Calu3 (cell line): ENCODE measurements at regions not wholly inside any gene's neighbourhood (a gene's known extent, or its start where the extent isn't known, plus 50 kb on each side); places are given as distances from the start of the nearest gene placed in this dataset.

Experiments used
- BruUV-seq: library from RNA; stranded (reverse); fragments of 400-500 nt; replicated peaks from 2 replicates; lab custom pipeline; 2021; lab: Mats Ljungman, UMichigan
- CTCF ChIA-PET: fragments of 300-600 bp; sonication (Branson Sonifier 250); formaldehyde crosslinking; loops from one replicate; lab custom pipeline; 2022; ENCODE audit warnings: antibody characterized with exemption; lab: Charles Lee
- DNase-seq: peaks from one replicate; pipeline ENCODE4 v3.0.0; 2022
- H3K27ac Mint-ChIP-seq: one replicate; pipeline ENCODE4 v1.8.0; 2022; ENCODE audit warnings: mixed read lengths; ENCODE audit not compliant: unreplicated experiment
- H3K27me3 Mint-ChIP-seq: one replicate; pipeline ENCODE4 v1.8.0; 2022; ENCODE audit warnings: mixed read lengths; ENCODE audit not compliant: unreplicated experiment
- H3K36me3 Mint-ChIP-seq: one replicate; pipeline ENCODE4 v1.8.0; 2022; ENCODE audit warnings: mild to moderate bottlenecking, moderate library complexity, mixed read lengths; ENCODE audit not compliant: insufficient read depth, unreplicated experiment
- H3K4me1 Mint-ChIP-seq: one replicate; pipeline ENCODE4 v1.8.0; 2022; ENCODE audit warnings: mild to moderate bottlenecking, low read depth, mixed read lengths; ENCODE audit not compliant: unreplicated experiment
- H3K4me3 Mint-ChIP-seq: one replicate; pipeline ENCODE4 v1.8.0; 2022; ENCODE audit warnings: mild to moderate bottlenecking, low read depth, moderate library complexity, mixed read lengths; ENCODE audit not compliant: unreplicated experiment
- H3K9me3 Mint-ChIP-seq: one replicate; pipeline ENCODE4 v1.8.0; 2022; ENCODE audit warnings: low read depth, mixed read lengths; ENCODE audit not compliant: unreplicated experiment
- CTCF ChIP-seq: fragments of 200-600 bp; IDR thresholded peaks from one replicate; pipeline ENCODE4 v1.8.0; 2022; ENCODE audit warnings: antibody characterized with exemption; ENCODE audit not compliant: unreplicated experiment
- intact Hi-C: fragments of 100-400 bp; cut with micrococcal nuclease; formaldehyde crosslinking; loops from one replicate; pipeline ENCODE4 v1.10.0; 2022; ENCODE audit not compliant: unreplicated experiment

- DNase-seq, result no peak
- H3K4me1 Mint-ChIP-seq, result no peaks in the 10 kb centered on the region
- no peak overlapping the region for H3K4me3 Mint-ChIP-seq
- TF ChIP-seq CTCF, result no peak
- no peaks in the 10 kb centered on the region for H3K9me3 Mint-ChIP-seq
- H3K27me3 Mint-ChIP-seq, result no peaks in the 10 kb centered on the region
- H3K27ac Mint-ChIP-seq, result no peak overlapping the region
- H3K36me3 Mint-ChIP-seq, result no peaks in the 10 kb centered on the region
- no TSS peak for BruUV-seq
- CTCF ChIA-PET, result no interaction called here
- intact Hi-C loops, result no loop called here
These were observed 135.7 kb upstream of the RTL1 start for GRCh38 chr14:101039031-101039754.

- no peak for DNase-seq
- Mint-ChIP-seq H3K27ac (no peak overlapping the region), H3K27me3 (no peaks in the 10 kb centered on the region), H3K4me3 (no peak overlapping the region), H3K4me1 (no peaks in the 10 kb centered on the region), H3K36me3 (no peaks in the 10 kb centered on the region), H3K9me3 (no peaks in the 10 kb centered on the region)
- no TSS peak for BruUV-seq
- intact Hi-C loops, result no loop called here
- CTCF ChIA-PET, result no interaction called here
- TF ChIP-seq CTCF, result no peak
These were observed 136.2 kb upstream of the RTL1 start for GRCh38 chr14:101039755-101040138.

GRCh38 chr14:101040538-101041442, 137.3 kb upstream of the RTL1 start:
- H3K27ac Mint-ChIP-seq, result no peak overlapping the region
- BruUV-seq, result no TSS peak
- no peak for TF ChIP-seq CTCF
- H3K4me3 Mint-ChIP-seq, result no peak overlapping the region
- no peak for DNase-seq
- H3K27me3 Mint-ChIP-seq, result no peaks in the 10 kb centered on the region
- intact Hi-C loops, result no loop called here
- CTCF ChIA-PET, result no interaction called here
- H3K9me3 Mint-ChIP-seq, result no peaks in the 10 kb centered on the region
- no peaks in the 10 kb centered on the region for H3K4me1 Mint-ChIP-seq
- H3K36me3 Mint-ChIP-seq, result peaks cover 6% of the 10 kb centered on the region

GRCh38 chr14:101043891-101044290, 140.4 kb upstream of the RTL1 start:
- Mint-ChIP-seq H3K9me3 (no peaks in the 10 kb centered on the region), H3K36me3 (peaks cover 6% of the 10 kb centered on the region), H3K27ac (no peak overlapping the region), H3K4me1 (no peaks in the 10 kb centered on the region), H3K27me3 (no peaks in the 10 kb centered on the region), H3K4me3 (no peak overlapping the region)
- BruUV-seq, result no TSS peak
- no peak for TF ChIP-seq CTCF
- CTCF ChIA-PET, result no interaction called here
- intact Hi-C loops, result no loop called here
- no peak for DNase-seq
